Endothelial cell of umbilical vein (primary cell): ENCODE measurements at regions not wholly inside any gene's neighbourhood (a gene's known extent, or its start where the extent isn't known, plus 50 kb on each side); places are given as distances from the start of the nearest gene placed in this dataset.

Experiments used
- BruUV-seq: library from RNA; stranded (reverse); fragments of 400-500 nt; replicated peaks from 2 replicates; lab custom pipeline; 2021; lab: Mats Ljungman, UMichigan
- CTCF ChIA-PET: fragments of 300-600, 350-600 bp; sonication (Branson Sonifier 250); formaldehyde crosslinking; loops from one replicate; lab custom pipeline; 2021; ENCODE audit warnings: antibody characterized with exemption, inconsistent platforms; lab: Charles Lee
- POLR2A ChIA-PET: fragments of 300-600, 350-600 bp; sonication (Branson Sonifier 250); formaldehyde crosslinking; loops from one replicate; lab custom pipeline; 2021; ENCODE audit warnings: antibody characterized with exemption, inconsistent platforms; lab: Charles Lee
- DNase-seq: peaks from one replicate; pipeline ENCODE4 v3.0.0-alpha.2; 2011; ENCODE audit warnings: low read depth, low spot score
- FAIRE-seq: peaks from 2 replicates; lab custom pipeline; 2011; peaks lifted over from hg19 to GRCh38; lab: Jason Lieb, UNC
- H2AFZ ChIP-seq: 2 replicates; pipeline ENCODE4 v1.6.0; 2012; ENCODE audit warnings: low read depth, low read length, control low read depth, inconsistent platforms
- H3K27ac ChIP-seq: 2 replicates; pipeline ENCODE4 v1.5.1; 2011; ENCODE audit warnings: low read depth, mild to moderate bottlenecking, control low read depth, low read length, moderate library complexity; ENCODE audit not compliant: insufficient read depth
- H3K27me3 ChIP-seq, 2 experiments: 2 replicates each; pipeline versions ENCODE4 v1.6.0 to v1.6.1; 2011; ENCODE audit warnings: low read length in 2 of 2, mixed read lengths in 1 of 2; ENCODE audit not compliant: control insufficient read depth in 2 of 2, insufficient read depth in 2 of 2
- H3K36me3 ChIP-seq, 2 experiments: 2 replicates in 1 of 2; 3 replicates in 1 of 2; pipeline ENCODE4 v1.5.1; 2011; ENCODE audit warnings: low read length in 2 of 2, mild to moderate bottlenecking in 1 of 2, moderate library complexity in 1 of 2; ENCODE audit not compliant: control insufficient read depth in 2 of 2, insufficient read depth in 2 of 2; ENCODE audit errors: extremely low read depth in 1 of 2
- H3K4me1 ChIP-seq: 3 replicates; pipeline ENCODE4 v1.5.1; 2011; ENCODE audit warnings: mild to moderate bottlenecking, low read length; ENCODE audit not compliant: control insufficient read depth, insufficient read depth; ENCODE audit errors: extremely low read depth
- H3K4me2 ChIP-seq: 2 replicates; pipeline ENCODE4 v1.6.1; 2011; ENCODE audit warnings: low read length, control low read depth, mixed read lengths; ENCODE audit not compliant: insufficient read depth
- H3K4me3 ChIP-seq, 3 experiments: fragments of 200-600 bp in 1 of 3; sonication (generic), shearing (Covaris generic) in 1 of 3; replicated peaks in 1 of 3; 2 replicates each; pipeline ENCODE4 v1.5.1; 2011 to 2016; ENCODE audit warnings: control low read depth in 3 of 3, low read length in 3 of 3, mild to moderate bottlenecking in 2 of 3, inconsistent platforms in 1 of 3, low read depth in 1 of 3, moderate library complexity in 1 of 3; ENCODE audit not compliant: insufficient read depth in 1 of 3
- H3K79me2 ChIP-seq: 2 replicates; pipeline ENCODE4 v1.6.0; 2012; ENCODE audit warnings: low read length, inconsistent platforms; ENCODE audit not compliant: control insufficient read depth, insufficient read depth
- H3K9ac ChIP-seq: replicated peaks from 2 replicates; pipeline ENCODE3; 2011; ENCODE audit warnings: low read length, control low read depth; ENCODE audit not compliant: insufficient read depth; ENCODE audit errors: extremely low read depth
- H3K9me1 ChIP-seq: replicated peaks from 3 replicates; pipeline ENCODE4 v1.6.0; 2011; ENCODE audit warnings: mild to moderate bottlenecking, low read length; ENCODE audit not compliant: control insufficient read depth, insufficient read depth; ENCODE audit errors: extremely low read depth
- H3K9me3 ChIP-seq: replicated peaks from 2 replicates; pipeline ENCODE4 v1.5.1; 2012; ENCODE audit warnings: low read length, inconsistent platforms; ENCODE audit not compliant: control insufficient read depth, insufficient read depth
- H4K20me1 ChIP-seq: replicated peaks from 2 replicates; pipeline ENCODE3; 2011; ENCODE audit warnings: mild to moderate bottlenecking, low read length; ENCODE audit not compliant: control insufficient read depth, insufficient read depth; ENCODE audit errors: extremely low read depth
- EZH2 ChIP-seq: IDR thresholded peaks from 2 replicates; pipeline ENCODE4 v1.6.1; 2012; ENCODE audit warnings: borderline replicate concordance, low read depth, mild to moderate bottlenecking, moderate library complexity, low read length, inconsistent platforms; ENCODE audit not compliant: severe bottlenecking
- FOS ChIP-seq: IDR thresholded peaks from 2 replicates; pipeline ENCODE4 v1.6.1; 2011; ENCODE audit warnings: mild to moderate bottlenecking, low read length, moderate library complexity, borderline replicate concordance; ENCODE audit not compliant: insufficient read depth
- GATA2 ChIP-seq: IDR thresholded peaks from 2 replicates; pipeline ENCODE4 v1.7.0; 2011; ENCODE audit warnings: low read depth, mild to moderate bottlenecking, moderate library complexity, mixed read lengths, low read length; ENCODE audit not compliant: insufficient read length, insufficient read depth
- JUN ChIP-seq: IDR thresholded peaks from 2 replicates; pipeline ENCODE4 v1.6.1; 2011; ENCODE audit warnings: borderline replicate concordance, low read depth; ENCODE audit not compliant: insufficient read length, insufficient read depth
- MYC ChIP-seq: IDR thresholded peaks from one replicate; pipeline ENCODE4 v1.6.1; 2011; ENCODE audit warnings: mild to moderate bottlenecking, low read depth, low read length
- POLR2A ChIP-seq: IDR thresholded peaks from 2 replicates; pipeline ENCODE4 v1.6.1; 2012; ENCODE audit warnings: low read depth, mild to moderate bottlenecking, control low read depth, low read length
- POLR2AphosphoS5 ChIP-seq: IDR thresholded peaks from 2 replicates; pipeline ENCODE4 v1.6.1; 2012; ENCODE audit warnings: low read depth, mild to moderate bottlenecking, control low read depth, low read length, moderate library complexity; ENCODE audit not compliant: insufficient read depth
- dilution Hi-C: fragments of 300-500 bp; cut with MboI; formaldehyde crosslinking; loops from one replicate; pipeline ENCODE4 v1.15.0; 2019; ENCODE audit warnings: low sequenced_read_pairs; ENCODE audit not compliant: extremely low pct_ligation_motif_present
- intact Hi-C: fragments of 100-400 bp; cut with micrococcal nuclease; formaldehyde crosslinking; loops from one replicate; pipeline ENCODE4 v1.10.0; 2022
- TF ChIP-seq, protein P1 (sequence below), 2 donors: IDR thresholded peaks; 1 replicate in 1 of 2; 2 replicates in 1 of 2; pipeline ENCODE4 v1.5.1; 2011; ENCODE audit warnings: low read length in 2 of 2, mild to moderate bottlenecking in 2 of 2, moderate library complexity in 2 of 2, control low read depth in 1 of 2, inconsistent platforms in 1 of 2, low read depth in 1 of 2; ENCODE audit not compliant: insufficient read depth in 1 of 2; ENCODE audit errors: extremely low read depth in 1 of 2
- TF ChIP-seq, protein P2 (sequence below): IDR thresholded peaks from 2 replicates; pipeline ENCODE4 v1.6.1; 2011; ENCODE audit not compliant: insufficient read depth, insufficient read length

DNA sequence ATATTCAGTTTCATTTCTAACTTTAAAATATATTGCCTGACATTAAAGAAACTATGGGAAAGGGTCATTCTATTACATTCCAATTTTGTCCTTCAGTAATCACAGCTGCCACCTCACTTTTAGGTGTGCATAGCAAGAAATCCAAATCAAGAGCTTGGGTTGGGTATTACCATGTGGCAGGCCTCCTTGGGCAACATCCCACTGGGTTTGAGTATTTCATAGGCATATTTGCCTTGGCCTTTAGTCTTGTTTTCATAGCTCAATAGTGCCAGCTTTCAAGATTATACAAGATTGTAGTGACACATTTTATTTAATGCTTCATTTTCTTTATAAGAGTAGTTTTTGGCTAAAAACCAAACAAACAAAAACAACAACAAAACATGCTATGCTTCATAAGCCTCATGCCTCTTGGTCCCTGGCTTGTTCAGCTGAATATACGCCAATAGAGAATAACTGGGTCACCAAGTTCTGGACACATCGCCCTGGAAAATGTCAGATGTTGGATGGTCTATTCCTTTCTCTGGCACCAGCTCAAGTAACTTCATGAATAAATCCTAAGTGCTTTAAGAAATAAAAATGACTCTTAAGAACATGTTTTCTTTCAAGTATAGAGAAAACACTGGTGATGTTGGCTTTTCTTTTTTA lies 167.4 kb upstream of the STARD13 start:
- POLR2A ChIA-PET, result no interaction called here
- intact Hi-C loops, result no loop called here
- FAIRE-seq, result no peak
- no peaks in the 10 kb centered on the region for H3K4me1 ChIP-seq
- BruUV-seq, result no TSS peak
- no peaks in the 10 kb centered on the region for H4K20me1 ChIP-seq
- H3K79me2 ChIP-seq, result no peaks in the 10 kb centered on the region
- CTCF ChIA-PET, result interaction anchor here (1.3 kb wide), 1 partner anchor 90 kb away, joined by 3 read pairs; no protein-coding TSS in a partner anchor
- H3K4me3 ChIP-seq, result no peak overlapping the region
- no peaks in the 10 kb centered on the region for H3K9me3 ChIP-seq
- dilution Hi-C loops, result no loop called here
- H3K27ac ChIP-seq, result no peak overlapping the region
- TF ChIP-seq JUN (no peak), MYC (no peak), FOS (no peak), EZH2 (no peak), POLR2A (no peak), GATA2 (no peak), POLR2AphosphoS5 (no peak)
- TF ChIP-seq, protein P1, sequence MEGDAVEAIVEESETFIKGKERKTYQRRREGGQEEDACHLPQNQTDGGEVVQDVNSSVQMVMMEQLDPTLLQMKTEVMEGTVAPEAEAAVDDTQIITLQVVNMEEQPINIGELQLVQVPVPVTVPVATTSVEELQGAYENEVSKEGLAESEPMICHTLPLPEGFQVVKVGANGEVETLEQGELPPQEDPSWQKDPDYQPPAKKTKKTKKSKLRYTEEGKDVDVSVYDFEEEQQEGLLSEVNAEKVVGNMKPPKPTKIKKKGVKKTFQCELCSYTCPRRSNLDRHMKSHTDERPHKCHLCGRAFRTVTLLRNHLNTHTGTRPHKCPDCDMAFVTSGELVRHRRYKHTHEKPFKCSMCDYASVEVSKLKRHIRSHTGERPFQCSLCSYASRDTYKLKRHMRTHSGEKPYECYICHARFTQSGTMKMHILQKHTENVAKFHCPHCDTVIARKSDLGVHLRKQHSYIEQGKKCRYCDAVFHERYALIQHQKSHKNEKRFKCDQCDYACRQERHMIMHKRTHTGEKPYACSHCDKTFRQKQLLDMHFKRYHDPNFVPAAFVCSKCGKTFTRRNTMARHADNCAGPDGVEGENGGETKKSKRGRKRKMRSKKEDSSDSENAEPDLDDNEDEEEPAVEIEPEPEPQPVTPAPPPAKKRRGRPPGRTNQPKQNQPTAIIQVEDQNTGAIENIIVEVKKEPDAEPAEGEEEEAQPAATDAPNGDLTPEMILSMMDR (IDR thresholded peaks at IDR 0.05; ENCODE audit: extremely low read depth in 1 of 2, insufficient read depth in 1 of 2, low read depth in 1 of 2, low read length in 2 of 2), result no peak
- TF ChIP-seq, protein P2, sequence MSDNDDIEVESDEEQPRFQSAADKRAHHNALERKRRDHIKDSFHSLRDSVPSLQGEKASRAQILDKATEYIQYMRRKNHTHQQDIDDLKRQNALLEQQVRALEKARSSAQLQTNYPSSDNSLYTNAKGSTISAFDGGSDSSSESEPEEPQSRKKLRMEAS, result no peak
- no peak overlapping the region for H3K4me2 ChIP-seq
- no peak overlapping the region for H3K9ac ChIP-seq
- H3K9me1 ChIP-seq, result no peaks in the 10 kb centered on the region
- H3K36me3 ChIP-seq, result no peaks in the 10 kb centered on the region
- H2AFZ ChIP-seq, result no peak overlapping the region
- H3K27me3 ChIP-seq, result no peaks in the 10 kb centered on the region
- no peak for DNase-seq
